Islet of Langerhans (tissue), 1 donor: ENCODE measurements at regions not wholly inside any gene's neighbourhood (a gene's known extent, or its start where the extent isn't known, plus 50 kb on each side); places are given as distances from the start of the nearest gene placed in this dataset.
"Not testable (repeated sequence)": the region's sequence is repeated elsewhere in the genome, so short reads cannot be mapped to it uniquely, and the experiment has no call there.

ENCODE experiments used
- FAIRE-seq: peaks from one replicate; lab custom pipeline; 2011; peaks lifted over from hg19 to GRCh38; lab: Jason Lieb, UNC

DNA sequence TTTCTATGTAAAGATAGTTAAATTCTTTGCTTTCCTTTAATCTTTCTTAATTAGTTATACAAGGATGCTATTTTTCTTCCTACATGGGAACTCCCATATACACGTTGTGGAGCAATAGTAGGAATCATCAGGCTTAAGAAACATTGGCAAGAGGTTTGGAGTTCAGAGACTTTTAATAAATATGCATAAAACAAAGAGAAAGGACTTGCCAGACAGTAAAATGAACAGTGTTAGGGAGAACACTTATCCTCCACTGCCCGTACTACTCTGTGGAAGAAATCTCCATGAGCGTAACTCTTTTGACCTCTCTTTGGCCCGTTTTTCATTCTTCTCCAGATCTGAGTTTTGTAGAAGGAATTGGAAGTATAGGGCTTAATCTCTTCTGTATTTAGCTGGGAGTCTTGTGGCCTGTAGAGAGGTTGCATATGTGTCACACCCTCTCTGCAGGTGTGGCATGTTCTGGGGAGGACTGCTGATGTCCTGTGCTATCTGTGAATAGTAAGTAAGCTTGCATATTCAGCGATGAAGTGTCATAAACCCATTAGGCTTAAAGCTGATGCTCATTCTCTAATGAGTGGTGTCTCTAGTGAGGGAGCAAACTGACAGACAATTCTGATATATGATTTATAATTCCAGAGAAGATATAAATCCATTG lies 455.4 kb upstream of the FAR2 start:
- no peak for FAIRE-seq

- no peak for FAIRE-seq
These were observed 450.5 kb upstream of the FAR2 start for GRCh38 chr12:28698553-28698952.

- no peak for FAIRE-seq
These were observed 450.0 kb upstream of the FAR2 start for GRCh38 chr12:28699029-28699428.

DNA sequence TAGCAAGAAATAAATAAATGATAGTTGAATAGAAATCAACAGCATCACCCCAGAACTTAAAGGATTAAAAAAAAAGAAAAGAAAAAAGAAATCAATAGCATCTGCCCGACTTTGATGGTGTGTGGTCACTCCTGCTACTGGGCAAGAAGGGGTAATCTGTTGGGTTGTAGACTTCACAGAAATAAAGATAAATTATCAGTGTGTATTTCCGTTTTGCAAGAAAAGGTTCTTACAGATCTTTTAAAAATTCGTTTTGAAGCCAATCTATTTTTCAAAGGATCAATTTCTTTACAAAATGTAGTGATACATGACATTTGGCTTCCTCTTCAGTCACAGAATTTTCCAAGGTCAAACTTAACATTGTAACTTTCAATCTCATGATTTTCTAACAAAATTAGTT lies 448.9 kb upstream of the FAR2 start:
- FAIRE-seq = no peak

DNA sequence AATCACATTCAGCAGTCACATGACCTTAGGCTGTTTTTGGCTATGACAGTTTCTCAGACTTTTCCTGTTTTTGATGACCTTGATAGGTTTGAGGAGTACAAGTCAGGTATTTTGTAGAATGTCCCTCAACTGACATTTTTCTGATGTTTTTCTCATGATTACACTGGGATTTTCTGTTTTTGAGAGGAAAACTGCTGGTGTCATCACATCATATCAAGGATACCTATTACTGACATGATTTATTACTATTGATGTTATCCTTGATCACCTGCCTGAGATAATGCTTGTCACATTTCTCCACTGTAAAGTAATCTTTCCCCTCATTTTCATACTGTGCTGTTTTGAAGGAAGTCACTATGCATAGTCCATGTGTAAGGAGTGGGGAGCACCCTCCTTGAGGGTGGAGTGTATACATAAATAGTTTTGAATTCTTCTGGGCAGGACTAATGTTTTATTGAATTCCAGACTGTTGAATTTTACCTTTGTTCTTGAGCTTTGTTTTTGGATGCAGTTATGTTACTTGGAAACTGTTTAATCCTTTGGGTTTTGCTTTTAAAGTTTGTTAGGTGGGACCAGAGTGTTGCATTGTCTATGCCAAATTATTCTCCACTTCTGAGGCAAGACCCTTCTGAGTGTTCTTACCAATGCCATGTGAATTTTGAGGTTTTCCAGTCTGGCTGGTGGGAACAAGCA lies 444.5 kb upstream of the FAR2 start:
- no peak for FAIRE-seq

GRCh38 chr12:28708918-28709371 lies 440.1 kb upstream of the FAR2 start:
- FAIRE-seq = no peak

DNA sequence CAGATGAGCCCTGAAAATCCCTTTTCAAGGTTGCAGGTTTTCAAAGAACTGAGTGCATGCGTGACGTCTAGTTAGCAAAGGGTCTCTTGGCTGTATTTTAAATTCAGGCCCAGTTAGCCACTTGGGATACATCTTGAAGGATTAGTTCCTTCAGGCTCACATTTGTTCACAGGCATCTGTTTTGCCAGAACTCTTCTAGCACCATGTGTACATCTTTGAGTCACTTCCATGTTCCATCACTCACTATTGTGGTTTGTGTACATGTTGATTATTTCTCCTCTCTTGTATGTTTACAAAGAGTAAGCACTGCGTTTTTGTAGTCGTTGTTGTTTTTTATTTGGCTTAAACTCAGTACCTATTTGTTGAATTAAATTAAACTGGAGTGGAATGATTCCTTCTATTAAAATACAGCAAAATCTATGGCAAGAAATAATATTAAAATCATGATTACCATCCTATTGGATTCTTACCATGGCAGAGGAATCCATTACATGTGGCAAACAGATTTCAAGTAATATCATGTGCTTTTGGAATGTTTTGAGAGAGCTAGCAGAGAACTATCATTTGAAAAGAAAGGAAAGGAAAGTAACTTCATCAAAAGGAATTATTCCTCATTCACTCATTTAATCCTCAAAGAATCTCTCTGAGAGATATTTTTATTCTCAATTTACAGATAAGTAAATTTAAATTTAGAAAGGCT lies 438.9 kb upstream of the FAR2 start:
- no peak for FAIRE-seq

DNA sequence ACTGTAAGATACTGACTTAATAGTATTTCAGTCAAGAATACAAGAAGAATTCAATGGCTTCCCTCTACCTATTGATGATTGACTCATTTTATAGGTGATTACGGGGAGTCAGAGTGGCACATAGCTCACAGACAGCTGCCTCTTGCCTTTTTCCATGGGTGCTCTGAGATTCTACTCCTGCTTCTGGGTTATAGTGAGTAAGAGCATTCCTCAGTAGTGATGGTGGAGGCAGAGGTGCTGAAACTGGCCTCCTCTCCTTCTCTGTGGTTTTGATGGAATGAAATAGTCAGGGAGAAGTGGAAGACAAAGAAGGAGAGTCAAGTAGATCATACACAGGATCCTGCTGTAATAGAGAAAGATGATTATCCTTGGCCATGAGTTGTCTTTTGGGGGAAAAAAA lies 438.2 kb upstream of the FAR2 start:
- FAIRE-seq = no peak

GRCh38 chr12:28711421-28711820 lies 437.7 kb upstream of the FAR2 start:
- no peak for FAIRE-seq

- no peak for FAIRE-seq
These were observed 406.3 kb upstream of the FAR2 start for GRCh38 chr12:28742791-28743190.

DNA sequence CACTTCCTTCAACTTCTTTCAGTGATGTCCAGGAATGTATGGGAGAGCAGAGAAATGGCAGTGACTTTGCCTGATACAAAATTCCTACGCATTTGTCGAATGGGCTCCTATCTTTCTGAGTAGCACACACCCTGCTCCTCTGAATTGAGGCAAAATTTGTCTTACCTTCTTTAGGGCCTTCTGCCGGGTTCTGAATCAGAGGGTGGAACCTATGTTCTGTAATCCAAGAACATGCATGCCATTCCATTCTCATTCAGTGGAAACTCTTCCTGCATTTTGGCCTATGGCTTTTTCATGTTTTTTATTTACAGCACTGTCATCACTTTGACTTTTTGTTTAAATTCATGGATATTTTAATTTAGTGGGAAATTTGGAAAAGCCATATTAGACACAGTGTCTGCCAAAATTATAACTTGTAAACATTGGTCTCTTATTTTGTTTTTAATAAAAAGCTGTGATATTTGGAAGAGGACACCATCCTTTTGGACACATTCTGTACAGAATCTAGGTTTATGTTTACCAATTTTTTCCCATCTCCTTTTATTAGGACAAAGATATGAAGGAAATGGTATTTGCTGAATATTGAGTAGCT lies 402.2 kb upstream of the FAR2 start:
- FAIRE-seq = no peak

- FAIRE-seq = no peak
These were observed 398.0 kb upstream of the FAR2 start for GRCh38 chr12:28750946-28751685.

- no peak for FAIRE-seq
These were observed 394.1 kb upstream of the FAR2 start for GRCh38 chr12:28755027-28755426.

DNA sequence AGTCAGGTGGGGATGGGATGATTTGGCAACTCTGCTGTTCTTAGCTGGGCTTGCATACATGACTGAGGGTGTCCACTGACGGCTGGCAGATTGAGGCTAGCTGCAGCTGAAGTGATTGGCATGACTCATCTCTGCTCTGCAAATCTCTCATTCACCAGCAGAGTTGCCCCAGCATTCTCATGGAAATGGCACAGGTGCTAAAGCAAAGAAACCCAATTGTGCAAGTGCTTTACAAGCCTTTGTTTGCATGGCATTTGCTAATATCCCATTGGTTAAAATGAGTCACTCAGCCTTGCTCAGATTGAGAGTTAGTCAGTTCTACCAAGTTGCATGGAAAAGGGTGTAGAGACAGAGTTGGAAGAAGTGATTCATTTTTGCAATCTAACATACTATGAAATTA lies 389.7 kb upstream of the FAR2 start:
- FAIRE-seq = no peak

- not testable (repeated sequence) for FAIRE-seq
These were observed 388.8 kb upstream of the FAR2 start for GRCh38 chr12:28760040-28760903.

DNA sequence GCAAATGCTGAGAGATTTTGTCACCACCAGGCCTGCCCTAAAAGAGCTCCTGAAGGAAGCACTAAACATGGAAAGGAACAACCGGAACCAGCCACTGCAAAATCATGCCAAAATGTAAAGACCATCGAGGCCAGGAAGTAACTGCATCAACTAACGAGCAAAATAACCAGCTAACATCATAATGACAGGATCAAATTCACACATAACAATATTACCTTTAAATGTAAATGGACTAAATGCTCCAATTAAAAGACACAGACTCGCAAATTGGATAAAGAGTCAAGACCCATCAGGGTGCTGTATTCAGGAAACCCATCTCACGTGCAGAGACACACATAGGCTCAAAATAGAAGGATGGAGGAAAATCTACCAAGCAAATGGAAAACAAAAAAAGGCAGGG lies 387.2 kb upstream of the FAR2 start:
- FAIRE-seq = not testable (repeated sequence)

- FAIRE-seq = no peak
These were observed 382.7 kb upstream of the FAR2 start for GRCh38 chr12:28766398-28766797.

- no peak for FAIRE-seq
These were observed 381.2 kb upstream of the FAR2 start for GRCh38 chr12:28767836-28768348.

GRCh38 chr12:28770322-28770721 lies 378.8 kb upstream of the FAR2 start:
- no peak for FAIRE-seq

- FAIRE-seq = no peak
These were observed 377.1 kb upstream of the FAR2 start for GRCh38 chr12:28771968-28772367.

DNA sequence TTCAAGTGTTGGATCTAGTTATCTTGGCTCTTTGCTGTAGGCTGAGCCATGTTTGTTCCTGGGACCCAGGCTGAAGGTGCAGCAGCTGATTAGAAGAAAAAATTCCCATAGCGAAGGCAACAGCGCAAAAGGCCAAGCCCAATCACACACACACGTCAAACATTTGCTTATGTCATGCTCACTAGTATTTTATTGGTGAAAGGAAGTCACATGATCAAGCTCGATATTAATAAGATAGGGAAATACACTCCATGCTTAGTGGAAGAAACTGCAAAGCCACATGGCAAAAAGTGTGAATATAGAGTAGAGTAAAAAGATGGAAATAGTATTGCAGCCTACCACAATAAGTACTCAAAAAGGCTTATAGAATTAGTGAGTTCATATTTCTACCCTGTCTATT lies 373.5 kb upstream of the FAR2 start:
- no peak for FAIRE-seq
